CD14-positive monocyte (primary cell): ENCODE measurements at regions not wholly inside any gene's neighbourhood (a gene's known extent, or its start where the extent isn't known, plus 50 kb on each side); places are given as distances from the start of the nearest gene placed in this dataset.

ENCODE experiments used
- DNase-seq, 3 donors: peaks; one replicate each; pipeline ENCODE4 v3.0.0-alpha.2; 2011 to 2022
- H2AFZ ChIP-seq: 2 replicates; pipeline ENCODE4 v1.6.0; 2012; ENCODE audit warnings: mild to moderate bottlenecking, low read depth, low read length, inconsistent platforms; ENCODE audit not compliant: insufficient read depth, poor library complexity, severe bottlenecking
- H3K27ac ChIP-seq, 2 donors: 1 replicate in 1 of 2; 2 replicates in 1 of 2; pipeline ENCODE4 v1.5.1; 2012 to 2013; ENCODE audit warnings: low read length in 2 of 2, control low read depth in 1 of 2, inconsistent platforms in 1 of 2, low read depth in 1 of 2, mild to moderate bottlenecking in 1 of 2
- H3K27me3 ChIP-seq, 2 donors: one replicate each; pipeline versions ENCODE4 v1.6.0 to v1.6.1; 2011 to 2013; ENCODE audit warnings: low read length in 2 of 2; ENCODE audit not compliant: control insufficient read depth in 2 of 2, insufficient read depth in 2 of 2
- H3K36me3 ChIP-seq, 2 donors: replicated peaks in 1 of 2; 1 replicate in 1 of 2; 2 replicates in 1 of 2; pipeline versions ENCODE4 v1.5.1 to v1.6.1; 2012 to 2013; ENCODE audit warnings: low read length in 2 of 2, control low read depth in 1 of 2, inconsistent platforms in 1 of 2, mild to moderate bottlenecking in 1 of 2; ENCODE audit not compliant: insufficient read depth in 2 of 2, control insufficient read depth in 1 of 2
- H3K4me1 ChIP-seq, 2 donors: 1 replicate in 1 of 2; 2 replicates in 1 of 2; pipeline versions ENCODE4 v1.5.1 to v1.6.1; 2012 to 2013; ENCODE audit warnings: low read length in 2 of 2, control low read depth in 1 of 2, inconsistent platforms in 1 of 2, mild to moderate bottlenecking in 1 of 2, moderate library complexity in 1 of 2; ENCODE audit not compliant: insufficient read depth in 2 of 2, control insufficient read depth in 1 of 2
- H3K4me2 ChIP-seq: replicated peaks from 2 replicates; pipeline ENCODE3; 2012; ENCODE audit warnings: low read length, moderate library complexity, mild to moderate bottlenecking; ENCODE audit not compliant: poor library complexity, severe bottlenecking; ENCODE audit errors: extremely low read depth
- H3K4me3 ChIP-seq, 3 experiments: fragments of 200-600 bp in 1 of 3; sonication (generic) in 1 of 3; replicated peaks in 1 of 3; 1 replicate in 2 of 3; 2 replicates in 1 of 3; pipeline ENCODE4 v1.5.1; 2011 to 2013; ENCODE audit warnings: low read length in 3 of 3, mild to moderate bottlenecking in 3 of 3, control low read depth in 2 of 3, low read depth in 2 of 3, inconsistent platforms in 1 of 3, moderate library complexity in 1 of 3
- H3K79me2 ChIP-seq: 2 replicates; pipeline ENCODE4 v1.6.0; 2012; ENCODE audit warnings: mild to moderate bottlenecking, control low read depth, inconsistent platforms, low read length, moderate library complexity; ENCODE audit not compliant: insufficient read depth
- H3K9ac ChIP-seq: 2 replicates; pipeline ENCODE4 v1.6.0; 2017; ENCODE audit warnings: low read length, mild to moderate bottlenecking; ENCODE audit not compliant: insufficient read depth, poor library complexity, severe bottlenecking
- H3K9me3 ChIP-seq, 2 donors: replicated peaks in 1 of 2; 1 replicate in 1 of 2; 2 replicates in 1 of 2; pipeline versions ENCODE4 v1.5.1 to v1.6.1; 2012 to 2013; ENCODE audit warnings: low read length in 2 of 2, control low read depth in 1 of 2; ENCODE audit not compliant: control insufficient read depth in 1 of 2, insufficient read depth in 1 of 2
- H4K20me1 ChIP-seq: 2 replicates; pipeline ENCODE4 v1.6.0; 2012; ENCODE audit warnings: mild to moderate bottlenecking, low read length, control low read depth, moderate library complexity; ENCODE audit not compliant: insufficient read depth
- H3K27ac Mint-ChIP-seq, 7 donors: one replicate each; pipeline ENCODE4 v1.8.0; 2020; ENCODE audit warnings: mild to moderate bottlenecking in 7 of 7, mixed read lengths in 7 of 7, moderate library complexity in 6 of 7, inconsistent platforms in 2 of 7
- H3K27me3 Mint-ChIP-seq, 3 donors: one replicate each; pipeline ENCODE4 v1.8.0; 2021 to 2022; ENCODE audit warnings: low read depth in 3 of 3, mild to moderate bottlenecking in 3 of 3, mixed read lengths in 3 of 3, moderate library complexity in 3 of 3, inconsistent platforms in 1 of 3
- H3K36me3 Mint-ChIP-seq, 2 donors: one replicate each; pipeline ENCODE4 v1.8.0; 2020; ENCODE audit warnings: mixed read lengths in 2 of 2, inconsistent platforms in 1 of 2, mild to moderate bottlenecking in 1 of 2
- H3K4me1 Mint-ChIP-seq: one replicate; pipeline ENCODE4 v1.8.0; 2020; ENCODE audit warnings: mild to moderate bottlenecking, mixed read lengths
- H3K4me3 Mint-ChIP-seq, 2 donors: one replicate each; pipeline ENCODE4 v1.8.0; 2020; ENCODE audit warnings: mild to moderate bottlenecking in 2 of 2, mixed read lengths in 2 of 2, moderate library complexity in 1 of 2
- H3K9me3 Mint-ChIP-seq, 7 donors: one replicate each; pipeline ENCODE4 v1.8.0; 2020 to 2022; ENCODE audit warnings: mixed read lengths in 7 of 7, mild to moderate bottlenecking in 6 of 7, moderate library complexity in 6 of 7, inconsistent platforms in 2 of 7
- CTCF ChIP-seq: fragments of 200-600 bp; IDR thresholded peaks from one replicate; pipeline ENCODE4 v1.8.0; 2022; ENCODE audit warnings: antibody characterized with exemption, mild to moderate bottlenecking
- WGBS: methylation state at CpG from one replicate; pipeline ENCODE4 v1.1.5; 2013; ENCODE audit warnings: missing lambda C conversion rate; ENCODE audit not compliant: insufficient coverage; 5-methylcytosine and 5-hydroxymethylcytosine counted together
- intact Hi-C, 2 donors: fragments of 100-400 bp; cut with micrococcal nuclease; formaldehyde crosslinking; loops; one replicate each; pipeline versions ENCODE4 v1.15.0 to v1.15.1; 2023

DNA sequence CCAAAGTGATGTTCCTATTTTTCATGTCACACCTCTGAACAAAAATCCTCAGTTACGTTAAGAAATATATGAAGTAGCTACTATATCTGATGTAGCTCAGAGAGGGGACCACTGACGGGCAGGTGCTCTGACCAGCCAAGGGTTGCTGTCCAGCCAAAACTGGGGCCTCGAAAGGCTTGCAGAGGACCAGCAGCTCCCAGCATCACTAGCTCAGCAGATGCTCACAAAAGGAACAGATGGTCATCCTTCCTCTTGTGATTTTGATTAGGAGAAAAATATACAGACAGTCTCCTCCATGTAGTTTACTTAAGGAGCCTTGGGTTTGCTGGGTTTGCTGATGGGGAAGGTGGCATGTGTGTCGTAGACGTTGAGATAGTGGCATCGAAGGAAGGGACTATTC lies 374.6 kb upstream of the B3GAT1 start:
- H3K79me2 ChIP-seq = no peaks in the 10 kb centered on the region
- peaks cover 1 to 7% (median 6%) of the 10 kb centered on the region in 3 donors for H3K27me3 Mint-ChIP-seq
- no peak for DNase-seq
- H3K4me3 ChIP-seq = no peak overlapping the region
- no peak overlapping the region for H3K27ac ChIP-seq
- 90% methylated on average over 2 of the region's 6 CpGs for WGBS
- no peak for TF ChIP-seq CTCF
- no peak overlapping the region for H3K27ac Mint-ChIP-seq
- H3K9me3 ChIP-seq = no peaks in the 10 kb centered on the region
- intact Hi-C loops = no loop called here
- no peaks in the 10 kb centered on the region for H4K20me1 ChIP-seq
- H3K4me1 ChIP-seq = no peaks in the 10 kb centered on the region
- peak overlapping the region in 1 of 2 donors; percentile 1 for H3K4me3 Mint-ChIP-seq
- H3K9ac ChIP-seq = no peak overlapping the region
- no peaks in the 10 kb centered on the region for H3K36me3 Mint-ChIP-seq
- H3K4me2 ChIP-seq = no peak overlapping the region
- peaks cover 0 to 1% (median 0%) of the 10 kb centered on the region in 7 donors for H3K9me3 Mint-ChIP-seq
- H3K36me3 ChIP-seq = no peaks in the 10 kb centered on the region
- H3K27me3 ChIP-seq = no peaks in the 10 kb centered on the region
- no peaks in the 10 kb centered on the region for H3K4me1 Mint-ChIP-seq
- H2AFZ ChIP-seq = no peak overlapping the region

DNA sequence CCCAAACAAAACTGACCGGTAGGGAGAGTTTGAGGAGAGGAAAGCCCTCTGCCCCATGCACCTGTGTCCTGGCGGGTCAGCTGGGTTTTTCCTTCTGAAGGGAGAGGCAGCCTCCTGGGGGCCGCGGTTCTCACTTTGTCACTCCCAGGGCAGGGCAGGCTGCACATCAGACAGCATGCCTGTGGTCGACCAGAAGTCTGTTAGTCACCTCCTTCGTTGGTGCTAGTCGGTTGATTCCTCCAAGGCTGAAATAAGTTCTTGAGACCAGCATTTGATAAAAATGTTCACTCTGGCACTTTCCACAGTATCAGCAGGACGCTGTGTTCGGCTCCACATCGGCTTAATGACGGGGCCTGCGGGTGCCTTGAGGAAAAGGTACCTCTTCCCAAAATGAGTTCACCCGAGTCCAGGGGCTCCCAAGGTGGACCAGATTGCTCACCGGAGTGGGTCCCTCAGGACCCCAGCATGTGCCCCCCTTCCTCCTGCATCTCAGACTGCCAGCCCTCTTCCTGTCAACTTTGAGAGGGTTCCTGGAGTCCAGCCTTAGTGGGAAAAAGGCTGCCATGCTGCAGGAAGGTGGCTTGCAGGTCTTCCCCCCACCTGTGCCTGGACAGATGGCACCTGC lies 373.7 kb upstream of the B3GAT1 start:
- H3K27me3 ChIP-seq = no peaks in the 10 kb centered on the region
- no peak overlapping the region for H3K4me3 ChIP-seq
- Mint-ChIP-seq H3K36me3 (no peaks in the 10 kb centered on the region), H3K27me3 (peaks cover 1 to 7% (median 6%) of the 10 kb centered on the region in 3 donors), H3K27ac (no peak overlapping the region), H3K9me3 (peaks cover 0 to 1% (median 0%) of the 10 kb centered on the region in 7 donors), H3K4me1 (no peaks in the 10 kb centered on the region), H3K4me3 (no peak overlapping the region)
- H3K79me2 ChIP-seq = no peaks in the 10 kb centered on the region
- intact Hi-C loops = no loop called here
- no peak overlapping the region for H3K4me2 ChIP-seq
- no peak overlapping the region for H2AFZ ChIP-seq
- no peak overlapping the region for H3K27ac ChIP-seq
- no peaks in the 10 kb centered on the region for H3K4me1 ChIP-seq
- no peaks in the 10 kb centered on the region for H4K20me1 ChIP-seq
- no peaks in the 10 kb centered on the region for H3K36me3 ChIP-seq
- no peak for DNase-seq
- H3K9me3 ChIP-seq = no peaks in the 10 kb centered on the region
- H3K9ac ChIP-seq = no peak overlapping the region
- TF ChIP-seq CTCF = no peak
- 90% methylated on average over 14 of the region's 14 CpGs for WGBS
